ENCODE measurements at regions not wholly inside any gene's neighbourhood (a gene's known extent, or its start where the extent isn't known, plus 50 kb on each side); places are given as distances from the start of the nearest gene placed in this dataset.

GRCh38 chr10:28783087-28783486 is 105.8 kb downstream of the BAMBI start:
- TF ChIP-seq CTCF (IDR thresholded peaks at IDR 0.05), result no peak
- no peak for TF ChIP-seq POLR2A (IDR thresholded peaks at IDR 0.05)

Data from heart left ventricle (tissue), 13 donors.